ENCODE measurements at regions not wholly inside any gene's neighbourhood (a gene's known extent, or its start where the extent isn't known, plus 50 kb on each side); places are given as distances from the start of the nearest gene placed in this dataset.

DNA sequence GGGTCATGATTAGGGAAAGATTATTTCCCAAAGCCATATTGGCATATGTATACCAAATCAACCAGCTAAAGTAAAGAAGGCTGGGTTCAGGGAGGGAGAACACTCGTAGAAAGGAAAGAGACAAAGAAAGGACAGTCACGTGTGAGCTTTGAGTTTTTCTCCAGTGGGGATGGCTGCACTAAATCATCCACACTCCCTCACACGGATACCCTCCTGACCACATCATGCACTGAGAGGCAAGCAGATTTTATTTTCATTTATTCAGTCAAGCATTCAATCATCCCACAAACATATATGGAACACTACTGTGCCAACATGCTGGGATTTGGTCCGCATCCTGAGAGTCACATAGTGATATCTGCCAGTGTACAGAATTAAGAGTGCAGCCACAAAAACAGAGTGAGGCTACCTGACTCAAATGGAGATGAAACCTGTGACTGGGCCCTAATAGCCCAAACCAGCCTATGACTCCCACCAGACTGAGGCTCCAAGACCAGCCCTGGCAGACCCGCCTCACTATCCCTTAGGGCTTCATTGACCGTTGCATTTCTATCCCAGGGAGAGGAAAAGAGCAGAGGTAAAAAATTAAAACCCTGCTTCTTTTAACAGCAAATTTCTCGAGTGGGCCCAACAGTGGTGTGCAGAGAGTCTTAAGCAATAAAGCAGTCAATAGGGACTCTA, 155.9 kb downstream of the BARHL2 start:
- TF ChIP-seq, protein P1, sequence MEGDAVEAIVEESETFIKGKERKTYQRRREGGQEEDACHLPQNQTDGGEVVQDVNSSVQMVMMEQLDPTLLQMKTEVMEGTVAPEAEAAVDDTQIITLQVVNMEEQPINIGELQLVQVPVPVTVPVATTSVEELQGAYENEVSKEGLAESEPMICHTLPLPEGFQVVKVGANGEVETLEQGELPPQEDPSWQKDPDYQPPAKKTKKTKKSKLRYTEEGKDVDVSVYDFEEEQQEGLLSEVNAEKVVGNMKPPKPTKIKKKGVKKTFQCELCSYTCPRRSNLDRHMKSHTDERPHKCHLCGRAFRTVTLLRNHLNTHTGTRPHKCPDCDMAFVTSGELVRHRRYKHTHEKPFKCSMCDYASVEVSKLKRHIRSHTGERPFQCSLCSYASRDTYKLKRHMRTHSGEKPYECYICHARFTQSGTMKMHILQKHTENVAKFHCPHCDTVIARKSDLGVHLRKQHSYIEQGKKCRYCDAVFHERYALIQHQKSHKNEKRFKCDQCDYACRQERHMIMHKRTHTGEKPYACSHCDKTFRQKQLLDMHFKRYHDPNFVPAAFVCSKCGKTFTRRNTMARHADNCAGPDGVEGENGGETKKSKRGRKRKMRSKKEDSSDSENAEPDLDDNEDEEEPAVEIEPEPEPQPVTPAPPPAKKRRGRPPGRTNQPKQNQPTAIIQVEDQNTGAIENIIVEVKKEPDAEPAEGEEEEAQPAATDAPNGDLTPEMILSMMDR (conservative IDR thresholded peaks at IDR 0.05; ENCODE audit: low read depth in 2 of 2) = no peak
- TF ChIP-seq POLR2AphosphoS5 (IDR thresholded peaks at IDR 0.05; ENCODE audit: low read depth) = no peak
- TF ChIP-seq EZH2phosphoT487 (IDR thresholded peaks at IDR 0.05; ENCODE audit: unreplicated experiment) = no peak
- no peak for TF ChIP-seq JUNB (IDR thresholded peaks at IDR 0.05; ENCODE audit: unreplicated experiment)
- no peak for TF ChIP-seq EZH2 (IDR thresholded peaks at IDR 0.05; ENCODE audit: low read depth, unreplicated experiment)

Data from GM23338 (cell line).